ENCODE measurements at regions not wholly inside any gene's neighbourhood (a gene's known extent, or its start where the extent isn't known, plus 50 kb on each side); places are given as distances from the start of the nearest gene placed in this dataset.
"Not testable (repeated sequence)": the region's sequence is repeated elsewhere in the genome, so short reads cannot be mapped to it uniquely, and the experiment has no call there.

GRCh38 chr5:133863857-133864585, 104.4 kb downstream of the C5orf15 start:
- ATAC-seq (no peak), DNase-seq (no peak)
- intact Hi-C loops (cut with DNase I), result loop anchor here in 1 of 2 donors (10.0 kb wide), 3 partner anchors 109 to 749 kb away; no protein-coding TSS in a partner anchor

GRCh38 chr5:133861161-133861737, 107.2 kb downstream of the C5orf15 start:
- no peak for ATAC-seq
- no peak for DNase-seq
- intact Hi-C loops (cut with DNase I), result loop anchor here in 1 of 2 donors (10.0 kb wide), 3 partner anchors 106 to 746 kb away; no protein-coding TSS in a partner anchor

- ATAC-seq, result no peak
- no peak for DNase-seq
- intact Hi-C loops (cut with DNase I), result no loop called here
Observed at GRCh38 chr5:133859073-133859472, 109.4 kb downstream of the C5orf15 start.

- DNase-seq; ATAC-seq; intact Hi-C loops (cut with DNase I): not testable (repeated sequence)
Observed at GRCh38 chr5:133857595-133858313, 110.7 kb downstream of the C5orf15 start.

GRCh38 chr5:133854554-133854953, 113.9 kb downstream of the C5orf15 start:
- no peak for DNase-seq
- no peak for ATAC-seq

GRCh38 chr5:133853646-133854365, 114.6 kb downstream of the C5orf15 start:
- ATAC-seq, result no peak
- no peak for DNase-seq
- intact Hi-C loops (cut with DNase I), result no loop called here

More at GRCh38 chr5:133854554-133854953, 113.9 kb downstream of the C5orf15 start:
- intact Hi-C loops (cut with DNase I), result no loop called here

- ATAC-seq, result no peak
- intact Hi-C loops (cut with DNase I), result no loop called here
- no peak for DNase-seq
Observed at GRCh38 chr5:133851521-133851920, 116.9 kb downstream of the C5orf15 start.

- no peak for DNase-seq
- no peak for ATAC-seq
- intact Hi-C loops (cut with DNase I), result no loop called here
Observed at GRCh38 chr5:133850811-133851210, 117.6 kb downstream of the C5orf15 start.

- DNase-seq (no peak), ATAC-seq (no peak)
- intact Hi-C loops (cut with DNase I), result no loop called here
Observed at GRCh38 chr5:133849116-133849515, 119.3 kb downstream of the C5orf15 start.

- ATAC-seq (no peak), DNase-seq (no peak)
- intact Hi-C loops (cut with DNase I), result no loop called here
Observed at GRCh38 chr5:133848341-133848811, 120.0 kb downstream of the C5orf15 start.

- ATAC-seq, result no peak
- DNase-seq, result no peak
- intact Hi-C loops (cut with DNase I), result no loop called here
Observed at GRCh38 chr5:133847886-133848285, 120.5 kb downstream of the C5orf15 start.

- intact Hi-C loops (cut with DNase I), result no loop called here
- ATAC-seq (no peak), DNase-seq (no peak)
Observed at GRCh38 chr5:133847301-133847700, 121.1 kb downstream of the C5orf15 start.

GRCh38 chr5:133846478-133847226, 121.8 kb downstream of the C5orf15 start:
- ATAC-seq, result no peak

GRCh38 chr5:133845271-133845670, 123.2 kb downstream of the C5orf15 start:
- intact Hi-C loops (cut with DNase I), result no loop called here
- no peak for ATAC-seq
- no peak for DNase-seq

More at GRCh38 chr5:133846478-133847226, 121.8 kb downstream of the C5orf15 start:
- intact Hi-C loops (cut with DNase I), result no loop called here
- DNase-seq, result no peak

- no peak for ATAC-seq
- DNase-seq, result no peak
- intact Hi-C loops (cut with DNase I), result no loop called here
Observed at GRCh38 chr5:133844836-133845235, 123.6 kb downstream of the C5orf15 start.

- intact Hi-C loops (cut with DNase I), result no loop called here
- no peak for DNase-seq
- ATAC-seq, result no peak
Observed at GRCh38 chr5:133843911-133844310, 124.5 kb downstream of the C5orf15 start.

GRCh38 chr5:133842846-133843611, 125.4 kb downstream of the C5orf15 start:
- intact Hi-C loops (cut with DNase I), result no loop called here
- no peak for ATAC-seq
- no peak for DNase-seq
